Stimulated activated CD4-positive, alpha-beta T cell treated with anti-CD3 and anti-CD28 coated beads, Interleukin-12 subunit alpha, Interleukin-12 subunit beta, amount 100 ng/mL, for 24 hours (primary cell): ENCODE measurements at regions not wholly inside any gene's neighbourhood (a gene's known extent, or its start where the extent isn't known, plus 50 kb on each side); places are given as distances from the start of the nearest gene placed in this dataset.

ENCODE experiments used
- DNase-seq, 2 experiments: peaks; one replicate each; pipeline ENCODE4 v3.0.0-alpha.2; 2020; ENCODE audit warnings: low read depth in 2 of 2

- DNase-seq = no peak
Measured at GRCh38 chr2:33900610-33901009, 301.5 kb upstream of the FAM98A start.

- no peak for DNase-seq
Measured at GRCh38 chr2:33897741-33898140, 298.6 kb upstream of the FAM98A start.

- DNase-seq = no peak
Measured at GRCh38 chr2:33893824-33894223, 294.7 kb upstream of the FAM98A start.

GRCh38 chr2:33891616-33892015 is 292.5 kb upstream of the FAM98A start:
- DNase-seq = no peak

- no peak for DNase-seq
Measured at GRCh38 chr2:33890686-33891085, 291.6 kb upstream of the FAM98A start.

- DNase-seq = no peak
Measured at GRCh38 chr2:33877348-33878016, 278.4 kb upstream of the FAM98A start.

- DNase-seq = no peak
Measured at GRCh38 chr2:33873076-33873605, 274.0 kb upstream of the FAM98A start.

GRCh38 chr2:33859811-33860461 is 260.8 kb upstream of the FAM98A start:
- DNase-seq = no peak

- DNase-seq = no peak
Measured at GRCh38 chr2:33859176-33859575, 260.1 kb upstream of the FAM98A start.

GRCh38 chr2:33848486-33848885 is 249.4 kb upstream of the FAM98A start:
- no peak for DNase-seq

- DNase-seq = no peak
Measured at GRCh38 chr2:33839791-33840190, 240.7 kb upstream of the FAM98A start.

GRCh38 chr2:33836628-33837027 is 237.5 kb upstream of the FAM98A start:
- no peak for DNase-seq

- DNase-seq = no peak
Measured at GRCh38 chr2:33835911-33836310, 236.8 kb upstream of the FAM98A start.

- DNase-seq = no peak
Measured at GRCh38 chr2:33822964-33823363, 223.9 kb upstream of the FAM98A start.

- no peak for DNase-seq
Measured at GRCh38 chr2:33812707-33813106, 213.6 kb upstream of the FAM98A start.

- no peak for DNase-seq
Measured at GRCh38 chr2:33810046-33810835, 211.1 kb upstream of the FAM98A start.

- DNase-seq = no peak
Measured at GRCh38 chr2:33806041-33806440, 206.9 kb upstream of the FAM98A start.

GRCh38 chr2:33804155-33804554 is 205.1 kb upstream of the FAM98A start:
- no peak for DNase-seq

GRCh38 chr2:33796511-33796910 is 197.4 kb upstream of the FAM98A start:
- DNase-seq = no peak

GRCh38 chr2:33791625-33792024 is 192.5 kb upstream of the FAM98A start:
- DNase-seq = no peak

GRCh38 chr2:33788044-33788443 is 188.9 kb upstream of the FAM98A start:
- no peak for DNase-seq

GRCh38 chr2:33786881-33787280 is 187.8 kb upstream of the FAM98A start:
- no peak for DNase-seq
